NCI-H748 (cell line): ENCODE measurements at regions not wholly inside any gene's neighbourhood (a gene's known extent, or its start where the extent isn't known, plus 50 kb on each side); places are given as distances from the start of the nearest gene placed in this dataset.
"Not testable (repeated sequence)": the region's sequence is repeated elsewhere in the genome, so short reads cannot be mapped to it uniquely, and the experiment has no call there.

ENCODE experiments used
- DNase-seq: peaks from one replicate; lab custom pipeline; 2025; ENCODE audit not compliant: unreplicated experiment; lab: John Stamatoyannopoulos, UW

GRCh38 chr2:242043538-242044312, 174.2 kb downstream of the RTP5 start:
- DNase-seq, result no peak

GRCh38 chr2:242044313-242044590, 174.7 kb downstream of the RTP5 start:
- DNase-seq, result no peak

GRCh38 chr2:242045596-242046144, 176.1 kb downstream of the RTP5 start:
- DNase-seq, result not testable (repeated sequence)

- DNase-seq, result no peak
Observed at GRCh38 chr2:242046206-242046826, 176.8 kb downstream of the RTP5 start.

- DNase-seq, result no peak
Observed at GRCh38 chr2:242047963-242048362, 178.4 kb downstream of the RTP5 start.

- no peak for DNase-seq
Observed at GRCh38 chr2:242048479-242048878, 178.9 kb downstream of the RTP5 start.

- DNase-seq, result not testable (repeated sequence)
Observed at GRCh38 chr2:242049492-242049891, 180.0 kb downstream of the RTP5 start.

- DNase-seq, result no peak
Observed at GRCh38 chr2:242051463-242051862, 181.9 kb downstream of the RTP5 start.

- no peak for DNase-seq
Observed at GRCh38 chr2:242052421-242052820, 182.9 kb downstream of the RTP5 start.

- DNase-seq, result peak; percentile 10
Observed at GRCh38 chr2:242053921-242054320, 184.4 kb downstream of the RTP5 start.

- no peak for DNase-seq
Observed at GRCh38 chr2:242054406-242054805, 184.9 kb downstream of the RTP5 start.

- DNase-seq, result no peak
Observed at GRCh38 chr2:242054881-242055801, 185.6 kb downstream of the RTP5 start.

- peak; percentile 13 for DNase-seq
Observed at GRCh38 chr2:242056026-242056425, 186.5 kb downstream of the RTP5 start.

- DNase-seq, result no peak
Observed at GRCh38 chr2:242056785-242057184, 187.3 kb downstream of the RTP5 start.

GRCh38 chr2:242057379-242058040, 188.0 kb downstream of the RTP5 start:
- DNase-seq, result no peak

- DNase-seq, result no peak
Observed at GRCh38 chr2:242058116-242058680, 188.7 kb downstream of the RTP5 start.

GRCh38 chr2:242059566-242059965, 190.0 kb downstream of the RTP5 start:
- DNase-seq, result no peak

- DNase-seq, result peak; percentile 8
Observed at GRCh38 chr2:242060212-242060835, 190.8 kb downstream of the RTP5 start.

- not testable (repeated sequence) for DNase-seq
Observed at GRCh38 chr2:242061930-242062329, 192.4 kb downstream of the RTP5 start.

- no peak for DNase-seq
Observed at GRCh38 chr2:242063436-242063835, 193.9 kb downstream of the RTP5 start.
